ENCODE measurements at regions not wholly inside any gene's neighbourhood (a gene's known extent, or its start where the extent isn't known, plus 50 kb on each side); places are given as distances from the start of the nearest gene placed in this dataset.

- POLR2A ChIA-PET: no interaction called here
Measured at GRCh38 chr9:88646539-88647300, 111.7 kb downstream of the NXNL2 start.

More at GRCh38 chr9:88646539-88647300, 111.7 kb downstream of the NXNL2 start:
- H3K9me2 ChIP-seq: no peaks in the 10 kb centered on the region
- no peak overlapping the region for H2AFZ ChIP-seq (ENCODE audit: low read depth)
- no peaks in the 10 kb centered on the region; a peak in 1 of 4 replicates for H3K4me1 ChIP-seq (ENCODE audit: control insufficient read depth in 1 of 2, insufficient read depth in 2 of 2, low read depth in 1 of 2, low read length in 1 of 2)
- no peak overlapping the region for H3K27ac ChIP-seq (ENCODE audit: low read depth in 2 of 2, low read length in 1 of 2)
- no peaks in the 10 kb centered on the region for H3F3A ChIP-seq (replicated peaks; ENCODE audit: insufficient read depth)
- 60% methylated on average over 8 of the region's 8 CpGs for WGBS (ENCODE audit: low lambda C conversion rate)
- H3K9ac ChIP-seq: no peak overlapping the region
- no peaks in the 10 kb centered on the region for H3K79me2 ChIP-seq (ENCODE audit: insufficient read depth)
- H3K9me3 ChIP-seq: no peaks in the 10 kb centered on the region
- DNase-seq: no peak
- CTCF ChIA-PET: no interaction called here
- H3K36me3 ChIP-seq (replicated peaks in 1 of 2; ENCODE audit: control insufficient read depth in 1 of 2, insufficient read depth in 2 of 2, low read length in 1 of 2): no peaks in the 10 kb centered on the region
- H3K4me3 ChIP-seq (ENCODE audit: low read depth in 2 of 2, low read length in 1 of 2): no peak overlapping the region
- no peak for TF ChIP-seq RCOR1 (IDR thresholded peaks at IDR 0.05; ENCODE audit: low read length)
- no peak for TF ChIP-seq TAF1 (IDR thresholded peaks at IDR 0.05; ENCODE audit: borderline replicate concordance, low read depth, low read length)
- no peak for TF ChIP-seq MEF2A (IDR thresholded peaks at IDR 0.05; ENCODE audit: borderline replicate concordance, low read depth)
- no peak for TF ChIP-seq FOSL2 (IDR thresholded peaks at IDR 0.05; ENCODE audit: borderline replicate concordance, low read depth)
- TF ChIP-seq RAD21 (IDR thresholded peaks at IDR 0.05; ENCODE audit: low read length): no peak
- TF ChIP-seq EP300 (IDR thresholded peaks at IDR 0.05; ENCODE audit: borderline replicate concordance in 1 of 2, low read depth in 1 of 2, low read length in 1 of 2): no peak
- no peak for TF ChIP-seq USF1 (IDR thresholded peaks at IDR 0.05; ENCODE audit: borderline replicate concordance, low read depth)
- TF ChIP-seq JUND (IDR thresholded peaks at IDR 0.05): no peak
- TF ChIP-seq FOXM1 (IDR thresholded peaks at IDR 0.05; ENCODE audit: low read depth): no peak
- no peak for TF ChIP-seq RFX5 (IDR thresholded peaks at IDR 0.05; ENCODE audit: low read length)
- no peak for TF ChIP-seq RXRA (IDR thresholded peaks at IDR 0.05; ENCODE audit: borderline replicate concordance, low read depth)
- TF ChIP-seq CTCF (IDR thresholded peaks at IDR 0.05): no peak
- TF ChIP-seq PBX3 (IDR thresholded peaks at IDR 0.05): no peak
- no peak for TF ChIP-seq SMC3 (IDR thresholded peaks at IDR 0.05; ENCODE audit: low read depth, low read length)
- no peak for TF ChIP-seq TEAD4 (IDR thresholded peaks at IDR 0.05; ENCODE audit: borderline replicate concordance, insufficient read depth)
- H3K4me2 ChIP-seq: no peak overlapping the region
- no peaks in the 10 kb centered on the region for H3K27me3 ChIP-seq (ENCODE audit: insufficient read depth)
- H4K20me1 ChIP-seq (ENCODE audit: insufficient read depth): no peaks in the 10 kb centered on the region
